SK-N-SH (cell line): ENCODE measurements at regions not wholly inside any gene's neighbourhood (a gene's known extent, or its start where the extent isn't known, plus 50 kb on each side); places are given as distances from the start of the nearest gene placed in this dataset.

ENCODE experiments used
- EP300 ChIP-seq, 2 experiments: IDR thresholded peaks; 2 replicates each; pipeline versions ENCODE4 v1.4.0 to v1.6.1; 2012; ENCODE audit warnings: borderline replicate concordance in 1 of 2, low read depth in 1 of 2, low read length in 1 of 2
- EZH2phosphoT487 ChIP-seq: fragments of 200-600 bp; sonication (generic); IDR thresholded peaks from 2 replicates; pipeline ENCODE4 v1.6.1; 2017; ENCODE audit warnings: low read depth, mixed run types, mild to moderate bottlenecking, antibody characterized with exemption, moderate library complexity, borderline replicate concordance
- FOXJ3 ChIP-seq: sonication (generic); formaldehyde crosslinking; IDR thresholded peaks from 2 replicates; pipeline ENCODE4 v1.5.1; 2020; ENCODE audit warnings: mild to moderate bottlenecking, missing genetic modification reagents
- JUND ChIP-seq: IDR thresholded peaks from 2 replicates; pipeline ENCODE4 v1.4.0; 2012
- MXI1 ChIP-seq: IDR thresholded peaks from 2 replicates; pipeline ENCODE4 v1.6.1; 2012; ENCODE audit warnings: mild to moderate bottlenecking, low read depth, low read length, improper control_type of control experiment
- NFIC ChIP-seq: IDR thresholded peaks from 2 replicates; pipeline ENCODE4 v1.4.0; 2012; ENCODE audit warnings: borderline replicate concordance
- POLR2AphosphoS5 ChIP-seq: IDR thresholded peaks from 2 replicates; pipeline ENCODE4 v1.6.1; 2012; ENCODE audit warnings: low read depth, low read length
- SIN3A ChIP-seq: IDR thresholded peaks from 2 replicates; pipeline ENCODE4 v1.6.1; 2012; ENCODE audit warnings: low read depth, mild to moderate bottlenecking, low read length, moderate library complexity, borderline replicate concordance
- SMC3 ChIP-seq: IDR thresholded peaks from 2 replicates; pipeline ENCODE4 v1.6.1; 2012; ENCODE audit warnings: low read depth, low read length, improper control_type of control experiment
- TEAD4 ChIP-seq: IDR thresholded peaks from 2 replicates; pipeline ENCODE4 v1.4.0; 2012; ENCODE audit warnings: mild to moderate bottlenecking, borderline replicate concordance; ENCODE audit not compliant: insufficient read depth
- TF ChIP-seq, protein P1 (sequence below): fragments of 150-350 bp; IDR thresholded peaks from 2 replicates; pipeline ENCODE4 v1.6.1; 2016; ENCODE audit warnings: mild to moderate bottlenecking, low read depth, low read length
- TF ChIP-seq, protein P2 (sequence below): fragments of 200-600 bp; sonication (generic); IDR thresholded peaks from 2 replicates; pipeline ENCODE4 v1.6.1; 2017; ENCODE audit warnings: antibody characterized with exemption, mild to moderate bottlenecking, moderate library complexity
- TF ChIP-seq, protein P3 (sequence below): IDR thresholded peaks from 2 replicates; pipeline ENCODE4 v1.4.0; 2012; ENCODE audit warnings: low read depth
- TF ChIP-seq, protein P4 (sequence below): IDR thresholded peaks from 2 replicates; pipeline ENCODE4 v1.4.0; 2012; ENCODE audit warnings: low read depth, borderline replicate concordance

DNA sequence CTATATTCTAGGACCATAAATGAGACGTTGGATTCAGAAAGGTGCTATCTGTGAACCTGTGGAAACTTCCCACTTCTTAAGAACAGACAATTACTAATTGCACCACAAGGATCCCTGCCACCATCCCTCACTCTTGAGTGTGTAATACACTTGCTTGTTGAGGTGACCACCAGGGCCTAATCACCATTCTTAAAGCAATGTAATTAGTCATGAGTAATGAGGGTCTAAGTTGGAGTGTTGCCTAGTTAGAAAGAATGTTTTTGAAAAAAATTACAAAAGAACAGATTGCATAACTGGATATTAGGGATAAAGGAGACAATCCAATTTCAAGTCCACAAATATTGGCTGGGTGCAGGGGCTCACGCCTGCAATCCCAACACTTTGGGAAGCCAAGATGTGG, 56.9 kb upstream of the TRIO start:
- TF ChIP-seq NFIC (no peak), SMC3 (no peak), POLR2AphosphoS5 (no peak), EZH2phosphoT487 (no peak), TEAD4 (no peak), EP300 (IDR thresholded peaks at IDR 0.05; ENCODE audit: borderline replicate concordance in 1 of 2, low read depth in 1 of 2, low read length in 1 of 2) (no peak), JUND (no peak), MXI1 (no peak), SIN3A (no peak), FOXJ3 (CRISPR knock-in tag) (no peak)
- TF ChIP-seq, protein P1, sequence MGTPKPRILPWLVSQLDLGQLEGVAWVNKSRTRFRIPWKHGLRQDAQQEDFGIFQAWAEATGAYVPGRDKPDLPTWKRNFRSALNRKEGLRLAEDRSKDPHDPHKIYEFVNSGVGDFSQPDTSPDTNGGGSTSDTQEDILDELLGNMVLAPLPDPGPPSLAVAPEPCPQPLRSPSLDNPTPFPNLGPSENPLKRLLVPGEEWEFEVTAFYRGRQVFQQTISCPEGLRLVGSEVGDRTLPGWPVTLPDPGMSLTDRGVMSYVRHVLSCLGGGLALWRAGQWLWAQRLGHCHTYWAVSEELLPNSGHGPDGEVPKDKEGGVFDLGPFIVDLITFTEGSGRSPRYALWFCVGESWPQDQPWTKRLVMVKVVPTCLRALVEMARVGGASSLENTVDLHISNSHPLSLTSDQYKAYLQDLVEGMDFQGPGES = no peak
- TF ChIP-seq, protein P2, sequence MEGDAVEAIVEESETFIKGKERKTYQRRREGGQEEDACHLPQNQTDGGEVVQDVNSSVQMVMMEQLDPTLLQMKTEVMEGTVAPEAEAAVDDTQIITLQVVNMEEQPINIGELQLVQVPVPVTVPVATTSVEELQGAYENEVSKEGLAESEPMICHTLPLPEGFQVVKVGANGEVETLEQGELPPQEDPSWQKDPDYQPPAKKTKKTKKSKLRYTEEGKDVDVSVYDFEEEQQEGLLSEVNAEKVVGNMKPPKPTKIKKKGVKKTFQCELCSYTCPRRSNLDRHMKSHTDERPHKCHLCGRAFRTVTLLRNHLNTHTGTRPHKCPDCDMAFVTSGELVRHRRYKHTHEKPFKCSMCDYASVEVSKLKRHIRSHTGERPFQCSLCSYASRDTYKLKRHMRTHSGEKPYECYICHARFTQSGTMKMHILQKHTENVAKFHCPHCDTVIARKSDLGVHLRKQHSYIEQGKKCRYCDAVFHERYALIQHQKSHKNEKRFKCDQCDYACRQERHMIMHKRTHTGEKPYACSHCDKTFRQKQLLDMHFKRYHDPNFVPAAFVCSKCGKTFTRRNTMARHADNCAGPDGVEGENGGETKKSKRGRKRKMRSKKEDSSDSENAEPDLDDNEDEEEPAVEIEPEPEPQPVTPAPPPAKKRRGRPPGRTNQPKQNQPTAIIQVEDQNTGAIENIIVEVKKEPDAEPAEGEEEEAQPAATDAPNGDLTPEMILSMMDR = no peak
- TF ChIP-seq, protein P3, sequence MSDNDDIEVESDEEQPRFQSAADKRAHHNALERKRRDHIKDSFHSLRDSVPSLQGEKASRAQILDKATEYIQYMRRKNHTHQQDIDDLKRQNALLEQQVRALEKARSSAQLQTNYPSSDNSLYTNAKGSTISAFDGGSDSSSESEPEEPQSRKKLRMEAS = no peak
- TF ChIP-seq, protein P4, sequence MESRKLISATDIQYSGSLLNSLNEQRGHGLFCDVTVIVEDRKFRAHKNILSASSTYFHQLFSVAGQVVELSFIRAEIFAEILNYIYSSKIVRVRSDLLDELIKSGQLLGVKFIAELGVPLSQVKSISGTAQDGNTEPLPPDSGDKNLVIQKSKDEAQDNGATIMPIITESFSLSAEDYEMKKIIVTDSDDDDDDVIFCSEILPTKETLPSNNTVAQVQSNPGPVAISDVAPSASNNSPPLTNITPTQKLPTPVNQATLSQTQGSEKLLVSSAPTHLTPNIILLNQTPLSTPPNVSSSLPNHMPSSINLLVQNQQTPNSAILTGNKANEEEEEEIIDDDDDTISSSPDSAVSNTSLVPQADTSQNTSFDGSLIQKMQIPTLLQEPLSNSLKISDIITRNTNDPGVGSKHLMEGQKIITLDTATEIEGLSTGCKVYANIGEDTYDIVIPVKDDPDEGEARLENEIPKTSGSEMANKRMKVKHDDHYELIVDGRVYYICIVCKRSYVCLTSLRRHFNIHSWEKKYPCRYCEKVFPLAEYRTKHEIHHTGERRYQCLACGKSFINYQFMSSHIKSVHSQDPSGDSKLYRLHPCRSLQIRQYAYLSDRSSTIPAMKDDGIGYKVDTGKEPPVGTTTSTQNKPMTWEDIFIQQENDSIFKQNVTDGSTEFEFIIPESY = no peak
